ENCODE measurements at regions not wholly inside any gene's neighbourhood (a gene's known extent, or its start where the extent isn't known, plus 50 kb on each side); places are given as distances from the start of the nearest gene placed in this dataset.
A peak's percentile ranks its signal among the peaks of the same experiment; 100 is the strongest.

DNA sequence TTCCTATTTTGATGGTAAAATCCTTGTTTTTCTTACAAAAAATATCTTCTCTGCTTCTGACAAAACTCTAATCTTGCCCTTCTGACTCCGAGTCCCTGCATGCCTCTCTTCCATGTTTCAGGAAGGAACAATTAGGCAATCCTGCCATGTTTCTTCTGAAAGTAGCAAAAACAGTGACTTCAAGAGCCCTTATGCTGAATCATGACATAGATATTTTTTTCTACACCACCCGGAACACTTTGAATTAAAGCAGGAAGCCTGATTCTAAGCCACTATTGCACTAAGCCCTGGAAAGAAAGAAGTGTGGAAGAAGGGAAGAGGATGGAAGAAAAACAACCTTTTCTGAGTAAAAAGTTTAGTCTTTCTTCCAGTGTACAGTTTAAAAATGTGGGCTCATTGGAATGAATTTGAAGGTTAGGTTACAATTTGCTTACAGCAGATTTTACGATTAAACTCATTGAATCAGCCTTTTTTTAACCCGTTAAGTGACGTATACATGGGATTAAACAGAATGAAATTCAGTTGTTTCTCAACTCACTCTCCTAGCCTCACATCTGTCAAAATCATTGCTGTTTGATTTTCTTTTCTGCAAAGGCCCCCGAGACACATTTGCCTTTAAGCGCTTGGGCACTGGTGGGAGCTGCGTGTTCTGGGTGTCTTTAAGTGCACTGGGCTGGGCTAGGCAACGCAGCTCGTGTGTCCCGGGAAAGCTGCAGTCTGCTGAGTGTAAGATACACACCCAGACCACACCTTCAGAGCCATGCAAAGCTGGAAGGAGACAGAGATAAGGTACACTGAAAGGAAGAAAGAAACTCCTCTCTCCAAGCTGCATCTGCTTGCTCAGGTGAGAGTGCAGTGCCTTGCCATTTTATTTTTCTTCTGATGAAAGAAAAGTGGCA is 159.4 kb upstream of the CITED2 start (continued):
- TF ChIP-seq, protein P1, sequence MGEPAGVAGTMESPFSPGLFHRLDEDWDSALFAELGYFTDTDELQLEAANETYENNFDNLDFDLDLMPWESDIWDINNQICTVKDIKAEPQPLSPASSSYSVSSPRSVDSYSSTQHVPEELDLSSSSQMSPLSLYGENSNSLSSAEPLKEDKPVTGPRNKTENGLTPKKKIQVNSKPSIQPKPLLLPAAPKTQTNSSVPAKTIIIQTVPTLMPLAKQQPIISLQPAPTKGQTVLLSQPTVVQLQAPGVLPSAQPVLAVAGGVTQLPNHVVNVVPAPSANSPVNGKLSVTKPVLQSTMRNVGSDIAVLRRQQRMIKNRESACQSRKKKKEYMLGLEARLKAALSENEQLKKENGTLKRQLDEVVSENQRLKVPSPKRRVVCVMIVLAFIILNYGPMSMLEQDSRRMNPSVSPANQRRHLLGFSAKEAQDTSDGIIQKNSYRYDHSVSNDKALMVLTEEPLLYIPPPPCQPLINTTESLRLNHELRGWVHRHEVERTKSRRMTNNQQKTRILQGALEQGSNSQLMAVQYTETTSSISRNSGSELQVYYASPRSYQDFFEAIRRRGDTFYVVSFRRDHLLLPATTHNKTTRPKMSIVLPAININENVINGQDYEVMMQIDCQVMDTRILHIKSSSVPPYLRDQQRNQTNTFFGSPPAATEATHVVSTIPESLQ (CRISPR knock-in tag; IDR thresholded peaks at IDR 0.05), result no peak
- TF ChIP-seq HNRNPK (IDR thresholded peaks at IDR 0.05; ENCODE audit: low read depth, low read length, poor library complexity, severe bottlenecking) (no peak), PHTF2 (CRISPR knock-in tag; IDR thresholded peaks at IDR 0.05) (no peak), NR3C1 (CRISPR knock-in tag; IDR thresholded peaks at IDR 0.05) (no peak), CBFA2T2 (conservative IDR thresholded peaks at IDR 0.05) (peak; percentile 84), ZKSCAN8 (CRISPR knock-in tag; IDR thresholded peaks at IDR 0.05) (no peak), ZFP1 (CRISPR knock-in tag; IDR thresholded peaks at IDR 0.05) (no peak), ZNF124 (CRISPR knock-in tag; IDR thresholded peaks at IDR 0.05) (no peak), TSHZ1 (CRISPR knock-in tag; IDR thresholded peaks at IDR 0.05) (no peak), ZNF140 (CRISPR knock-in tag; IDR thresholded peaks at IDR 0.05) (no peak), HES1 (IDR thresholded peaks at IDR 0.05; ENCODE audit: low read depth) (no peak)
- TF ChIP-seq, protein P2, sequence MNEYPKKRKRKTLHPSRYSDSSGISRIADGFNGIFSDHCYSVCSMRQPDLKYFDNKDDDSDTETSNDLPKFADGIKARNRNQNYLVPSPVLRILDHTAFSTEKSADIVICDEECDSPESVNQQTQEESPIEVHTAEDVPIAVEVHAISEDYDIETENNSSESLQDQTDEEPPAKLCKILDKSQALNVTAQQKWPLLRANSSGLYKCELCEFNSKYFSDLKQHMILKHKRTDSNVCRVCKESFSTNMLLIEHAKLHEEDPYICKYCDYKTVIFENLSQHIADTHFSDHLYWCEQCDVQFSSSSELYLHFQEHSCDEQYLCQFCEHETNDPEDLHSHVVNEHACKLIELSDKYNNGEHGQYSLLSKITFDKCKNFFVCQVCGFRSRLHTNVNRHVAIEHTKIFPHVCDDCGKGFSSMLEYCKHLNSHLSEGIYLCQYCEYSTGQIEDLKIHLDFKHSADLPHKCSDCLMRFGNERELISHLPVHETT (CRISPR knock-in tag; conservative IDR thresholded peaks at IDR 0.05 in 1 of 2, IDR thresholded peaks at IDR 0.05 in 1 of 2), result no peak
- TF ChIP-seq, protein P3, sequence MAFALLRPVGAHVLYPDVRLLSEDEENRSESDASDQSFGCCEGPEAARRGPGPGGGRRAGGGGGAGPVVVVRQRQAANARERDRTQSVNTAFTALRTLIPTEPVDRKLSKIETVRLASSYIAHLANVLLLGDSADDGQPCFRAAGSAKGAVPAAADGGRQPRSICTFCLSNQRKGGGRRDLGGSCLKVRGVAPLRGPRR (CRISPR knock-in tag; IDR thresholded peaks at IDR 0.05), result no peak
- TF ChIP-seq, protein P4, sequence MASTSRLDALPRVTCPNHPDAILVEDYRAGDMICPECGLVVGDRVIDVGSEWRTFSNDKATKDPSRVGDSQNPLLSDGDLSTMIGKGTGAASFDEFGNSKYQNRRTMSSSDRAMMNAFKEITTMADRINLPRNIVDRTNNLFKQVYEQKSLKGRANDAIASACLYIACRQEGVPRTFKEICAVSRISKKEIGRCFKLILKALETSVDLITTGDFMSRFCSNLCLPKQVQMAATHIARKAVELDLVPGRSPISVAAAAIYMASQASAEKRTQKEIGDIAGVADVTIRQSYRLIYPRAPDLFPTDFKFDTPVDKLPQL (IDR thresholded peaks at IDR 0.05; ENCODE audit: extremely low read depth, insufficient read length), result no peak
- TF ChIP-seq, protein P5, sequence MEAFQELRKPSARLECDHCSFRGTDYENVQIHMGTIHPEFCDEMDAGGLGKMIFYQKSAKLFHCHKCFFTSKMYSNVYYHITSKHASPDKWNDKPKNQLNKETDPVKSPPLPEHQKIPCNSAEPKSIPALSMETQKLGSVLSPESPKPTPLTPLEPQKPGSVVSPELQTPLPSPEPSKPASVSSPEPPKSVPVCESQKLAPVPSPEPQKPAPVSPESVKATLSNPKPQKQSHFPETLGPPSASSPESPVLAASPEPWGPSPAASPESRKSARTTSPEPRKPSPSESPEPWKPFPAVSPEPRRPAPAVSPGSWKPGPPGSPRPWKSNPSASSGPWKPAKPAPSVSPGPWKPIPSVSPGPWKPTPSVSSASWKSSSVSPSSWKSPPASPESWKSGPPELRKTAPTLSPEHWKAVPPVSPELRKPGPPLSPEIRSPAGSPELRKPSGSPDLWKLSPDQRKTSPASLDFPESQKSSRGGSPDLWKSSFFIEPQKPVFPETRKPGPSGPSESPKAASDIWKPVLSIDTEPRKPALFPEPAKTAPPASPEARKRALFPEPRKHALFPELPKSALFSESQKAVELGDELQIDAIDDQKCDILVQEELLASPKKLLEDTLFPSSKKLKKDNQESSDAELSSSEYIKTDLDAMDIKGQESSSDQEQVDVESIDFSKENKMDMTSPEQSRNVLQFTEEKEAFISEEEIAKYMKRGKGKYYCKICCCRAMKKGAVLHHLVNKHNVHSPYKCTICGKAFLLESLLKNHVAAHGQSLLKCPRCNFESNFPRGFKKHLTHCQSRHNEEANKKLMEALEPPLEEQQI (IDR thresholded peaks at IDR 0.05), result 0 out of 2 replicates have a peak, but pooled peaks have one; percentile 53

Measured in K562 (cell line).